NCI-H345 treated with DMSO at 0.1 percent for 48 hours (cell line): ENCODE measurements at regions not wholly inside any gene's neighbourhood (a gene's known extent, or its start where the extent isn't known, plus 50 kb on each side); places are given as distances from the start of the nearest gene placed in this dataset.
"Not testable (repeated sequence)": the region's sequence is repeated elsewhere in the genome, so short reads cannot be mapped to it uniquely, and the experiment has no call there.

Experiments
- DNase-seq: peaks from one replicate; lab custom pipeline; 2025; ENCODE audit not compliant: unreplicated experiment; lab: John Stamatoyannopoulos, UW

GRCh38 chr17:77635176-77635575 is 323.3 kb upstream of the TNRC6C start:
- no peak for DNase-seq

- not testable (repeated sequence) for DNase-seq
Measured at GRCh38 chr17:77635785-77636184, 322.7 kb upstream of the TNRC6C start.

- no peak for DNase-seq
Measured at GRCh38 chr17:77636835-77637817, 321.4 kb upstream of the TNRC6C start.

- DNase-seq: no peak
Measured at GRCh38 chr17:77637818-77638575, 320.5 kb upstream of the TNRC6C start.

- DNase-seq: no peak
Measured at GRCh38 chr17:77640252-77640651, 318.3 kb upstream of the TNRC6C start.

GRCh38 chr17:77640916-77641605 is 317.4 kb upstream of the TNRC6C start:
- no peak for DNase-seq

- no peak for DNase-seq
Measured at GRCh38 chr17:77641718-77642117, 316.8 kb upstream of the TNRC6C start.

- no peak for DNase-seq
Measured at GRCh38 chr17:77644181-77645071, 314.1 kb upstream of the TNRC6C start.

GRCh38 chr17:77645072-77646045 is 313.1 kb upstream of the TNRC6C start:
- DNase-seq: no peak

- DNase-seq: no peak
Measured at GRCh38 chr17:77646046-77646430, 312.5 kb upstream of the TNRC6C start.

GRCh38 chr17:77647531-77647930 is 311.0 kb upstream of the TNRC6C start:
- no peak for DNase-seq

- DNase-seq: no peak
Measured at GRCh38 chr17:77649717-77650211, 308.7 kb upstream of the TNRC6C start.

GRCh38 chr17:77651988-77652387 is 306.5 kb upstream of the TNRC6C start:
- DNase-seq: no peak

GRCh38 chr17:77654296-77654695 is 304.2 kb upstream of the TNRC6C start:
- DNase-seq: no peak

- no peak for DNase-seq
Measured at GRCh38 chr17:77654850-77655249, 303.7 kb upstream of the TNRC6C start.

- DNase-seq: no peak
Measured at GRCh38 chr17:77656054-77656453, 302.4 kb upstream of the TNRC6C start.

GRCh38 chr17:77657839-77658238 is 300.7 kb upstream of the TNRC6C start:
- DNase-seq: no peak

GRCh38 chr17:77660524-77660923 is 298.0 kb upstream of the TNRC6C start:
- DNase-seq: no peak

GRCh38 chr17:77662833-77663232 is 295.7 kb upstream of the TNRC6C start:
- DNase-seq: no peak
